ENCODE measurements at regions not wholly inside any gene's neighbourhood (a gene's known extent, or its start where the extent isn't known, plus 50 kb on each side); places are given as distances from the start of the nearest gene placed in this dataset.

DNA sequence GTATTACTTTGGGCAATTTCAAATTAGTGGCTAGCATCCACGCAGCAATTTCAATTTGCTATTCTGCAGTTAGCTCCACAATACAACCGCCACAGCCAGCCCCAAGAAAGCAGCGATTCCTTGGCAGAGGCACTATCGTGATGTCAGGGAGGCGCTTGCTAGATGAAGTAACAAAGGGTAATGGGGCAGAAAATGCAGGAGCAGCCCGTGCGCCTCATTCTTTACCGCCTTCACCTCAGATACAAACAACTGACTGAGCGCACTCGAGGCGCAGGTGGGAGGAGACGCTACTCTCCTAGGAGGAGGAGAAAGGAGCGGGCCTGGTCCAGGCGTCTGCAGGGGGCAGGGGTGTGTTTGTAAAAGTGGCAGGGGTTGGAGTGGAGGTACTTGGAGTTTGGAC, 76.9 kb upstream of the ASB18 start:
- TF ChIP-seq HOXA7 (CRISPR knock-in tag; IDR thresholded peaks at IDR 0.05), result no peak
- TF ChIP-seq, protein P1, sequence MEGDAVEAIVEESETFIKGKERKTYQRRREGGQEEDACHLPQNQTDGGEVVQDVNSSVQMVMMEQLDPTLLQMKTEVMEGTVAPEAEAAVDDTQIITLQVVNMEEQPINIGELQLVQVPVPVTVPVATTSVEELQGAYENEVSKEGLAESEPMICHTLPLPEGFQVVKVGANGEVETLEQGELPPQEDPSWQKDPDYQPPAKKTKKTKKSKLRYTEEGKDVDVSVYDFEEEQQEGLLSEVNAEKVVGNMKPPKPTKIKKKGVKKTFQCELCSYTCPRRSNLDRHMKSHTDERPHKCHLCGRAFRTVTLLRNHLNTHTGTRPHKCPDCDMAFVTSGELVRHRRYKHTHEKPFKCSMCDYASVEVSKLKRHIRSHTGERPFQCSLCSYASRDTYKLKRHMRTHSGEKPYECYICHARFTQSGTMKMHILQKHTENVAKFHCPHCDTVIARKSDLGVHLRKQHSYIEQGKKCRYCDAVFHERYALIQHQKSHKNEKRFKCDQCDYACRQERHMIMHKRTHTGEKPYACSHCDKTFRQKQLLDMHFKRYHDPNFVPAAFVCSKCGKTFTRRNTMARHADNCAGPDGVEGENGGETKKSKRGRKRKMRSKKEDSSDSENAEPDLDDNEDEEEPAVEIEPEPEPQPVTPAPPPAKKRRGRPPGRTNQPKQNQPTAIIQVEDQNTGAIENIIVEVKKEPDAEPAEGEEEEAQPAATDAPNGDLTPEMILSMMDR (IDR thresholded peaks at IDR 0.05), result no peak
- no peak for TF ChIP-seq POLR2A (IDR thresholded peaks at IDR 0.05; ENCODE audit: low read length)
- TF ChIP-seq MAFK (IDR thresholded peaks at IDR 0.05; ENCODE audit: partially characterized antibody), result no peak
- no peak for TF ChIP-seq HDAC2 (IDR thresholded peaks at IDR 0.05)
- no peak for TF ChIP-seq JUN (IDR thresholded peaks at IDR 0.05)
- TF ChIP-seq BHLHE40 (IDR thresholded peaks at IDR 0.05; ENCODE audit: low read depth, low read length), result no peak
- TF ChIP-seq KDM1A (IDR thresholded peaks at IDR 0.05; ENCODE audit: low read depth), result no peak
- TF ChIP-seq, protein P2, sequence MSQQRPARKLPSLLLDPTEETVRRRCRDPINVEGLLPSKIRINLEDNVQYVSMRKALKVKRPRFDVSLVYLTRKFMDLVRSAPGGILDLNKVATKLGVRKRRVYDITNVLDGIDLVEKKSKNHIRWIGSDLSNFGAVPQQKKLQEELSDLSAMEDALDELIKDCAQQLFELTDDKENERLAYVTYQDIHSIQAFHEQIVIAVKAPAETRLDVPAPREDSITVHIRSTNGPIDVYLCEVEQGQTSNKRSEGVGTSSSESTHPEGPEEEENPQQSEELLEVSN (IDR thresholded peaks at IDR 0.05; ENCODE audit: borderline replicate concordance, low read depth), result no peak
- TF ChIP-seq, protein P3, sequence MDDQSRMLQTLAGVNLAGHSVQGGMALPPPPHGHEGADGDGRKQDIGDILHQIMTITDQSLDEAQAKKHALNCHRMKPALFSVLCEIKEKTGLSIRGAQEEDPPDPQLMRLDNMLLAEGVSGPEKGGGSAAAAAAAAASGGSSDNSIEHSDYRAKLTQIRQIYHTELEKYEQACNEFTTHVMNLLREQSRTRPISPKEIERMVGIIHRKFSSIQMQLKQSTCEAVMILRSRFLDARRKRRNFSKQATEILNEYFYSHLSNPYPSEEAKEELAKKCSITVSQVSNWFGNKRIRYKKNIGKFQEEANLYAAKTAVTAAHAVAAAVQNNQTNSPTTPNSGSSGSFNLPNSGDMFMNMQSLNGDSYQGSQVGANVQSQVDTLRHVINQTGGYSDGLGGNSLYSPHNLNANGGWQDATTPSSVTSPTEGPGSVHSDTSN (IDR thresholded peaks at IDR 0.05), result no peak
- TF ChIP-seq EP300 (IDR thresholded peaks at IDR 0.05), result no peak
